ENCODE measurements at regions not wholly inside any gene's neighbourhood (a gene's known extent, or its start where the extent isn't known, plus 50 kb on each side); places are given as distances from the start of the nearest gene placed in this dataset.
"Not testable (repeated sequence)": the region's sequence is repeated elsewhere in the genome, so short reads cannot be mapped to it uniquely, and the experiment has no call there.

GRCh38 chrX:40872351-40872750 is 137.0 kb upstream of the MED14 start:
- DNase-seq (no peak), ATAC-seq (no peak)
- intact Hi-C loops (cut with DNase I), result loop anchor here (10.0 kb wide), 1 partner anchor 242 kb away; no protein-coding TSS in a partner anchor
- TF ChIP-seq CTCF (IDR thresholded peaks at IDR 0.05), result no peak
- Histone ChIP-seq H3K4me3 (no peak overlapping the region), H3K4me1 (no peaks in the 10 kb centered on the region), H3K9me3 (no peaks in the 10 kb centered on the region), H3K27me3 (no peaks in the 10 kb centered on the region), H3K36me3 (no peaks in the 10 kb centered on the region), H3K27ac (no peak overlapping the region)

GRCh38 chrX:40875476-40875875 is 140.1 kb upstream of the MED14 start:
- Histone ChIP-seq H3K9me3 (no peaks in the 10 kb centered on the region), H3K4me3 (no peak overlapping the region), H3K36me3 (no peaks in the 10 kb centered on the region), H3K27me3 (no peaks in the 10 kb centered on the region), H3K27ac (no peak overlapping the region), H3K4me1 (no peaks in the 10 kb centered on the region)
- DNase-seq (no peak), ATAC-seq (no peak)
- TF ChIP-seq CTCF (IDR thresholded peaks at IDR 0.05), result no peak
- intact Hi-C loops (cut with DNase I), result loop anchor here (10.0 kb wide), 1 partner anchor 239 kb away; no protein-coding TSS in a partner anchor

GRCh38 chrX:40877887-40878286 is 142.5 kb upstream of the MED14 start:
- Histone ChIP-seq H3K9me3 (no peaks in the 10 kb centered on the region), H3K27ac (no peak overlapping the region), H3K4me1 (no peaks in the 10 kb centered on the region), H3K4me3 (no peak overlapping the region), H3K27me3 (no peaks in the 10 kb centered on the region), H3K36me3 (no peaks in the 10 kb centered on the region)
- ATAC-seq, result no peak
- peak; percentile 53 for TF ChIP-seq CTCF (IDR thresholded peaks at IDR 0.05)
- no peak for DNase-seq
- intact Hi-C loops (cut with DNase I), result loop anchor here (10.0 kb wide), 1 partner anchor 237 kb away; no protein-coding TSS in a partner anchor

- no peak for DNase-seq
- intact Hi-C loops (cut with DNase I), result loop anchor here (10.0 kb wide), 1 partner anchor 236 kb away; no protein-coding TSS in a partner anchor
- no peaks in the 10 kb centered on the region for H3K27me3 ChIP-seq
- H3K4me1 ChIP-seq, result no peaks in the 10 kb centered on the region
- no peak overlapping the region for H3K4me3 ChIP-seq
- no peak overlapping the region for H3K27ac ChIP-seq
- ATAC-seq, result no peak
- no peaks in the 10 kb centered on the region for H3K9me3 ChIP-seq
- no peak for TF ChIP-seq CTCF (IDR thresholded peaks at IDR 0.05)
- no peaks in the 10 kb centered on the region for H3K36me3 ChIP-seq
These were observed 143.4 kb upstream of the MED14 start for GRCh38 chrX:40878766-40879165.

GRCh38 chrX:40879172-40879571 is 143.8 kb upstream of the MED14 start:
- H3K36me3 ChIP-seq, H3K27ac ChIP-seq, H3K4me1 ChIP-seq, H3K9me3 ChIP-seq, ATAC-seq, H3K4me3 ChIP-seq, H3K27me3 ChIP-seq, DNase-seq: not testable (repeated sequence)
- intact Hi-C loops (cut with DNase I), result loop anchor here (10.0 kb wide), 1 partner anchor 236 kb away; no protein-coding TSS in a partner anchor

GRCh38 chrX:40880712-40881111 is 145.4 kb upstream of the MED14 start:
- H3K4me1 ChIP-seq, result no peaks in the 10 kb centered on the region
- TF ChIP-seq CTCF (IDR thresholded peaks at IDR 0.05), result no peak
- no peak for ATAC-seq
- no peaks in the 10 kb centered on the region for H3K36me3 ChIP-seq
- intact Hi-C loops (cut with DNase I), result no loop called here
- H3K4me3 ChIP-seq, result no peak overlapping the region
- no peak overlapping the region for H3K27ac ChIP-seq
- H3K9me3 ChIP-seq, result no peaks in the 10 kb centered on the region
- DNase-seq, result no peak
- no peaks in the 10 kb centered on the region for H3K27me3 ChIP-seq

Measured in upper lobe of right lung (tissue), 1 donor.